ENCODE measurements at regions not wholly inside any gene's neighbourhood (a gene's known extent, or its start where the extent isn't known, plus 50 kb on each side); places are given as distances from the start of the nearest gene placed in this dataset.

DNA sequence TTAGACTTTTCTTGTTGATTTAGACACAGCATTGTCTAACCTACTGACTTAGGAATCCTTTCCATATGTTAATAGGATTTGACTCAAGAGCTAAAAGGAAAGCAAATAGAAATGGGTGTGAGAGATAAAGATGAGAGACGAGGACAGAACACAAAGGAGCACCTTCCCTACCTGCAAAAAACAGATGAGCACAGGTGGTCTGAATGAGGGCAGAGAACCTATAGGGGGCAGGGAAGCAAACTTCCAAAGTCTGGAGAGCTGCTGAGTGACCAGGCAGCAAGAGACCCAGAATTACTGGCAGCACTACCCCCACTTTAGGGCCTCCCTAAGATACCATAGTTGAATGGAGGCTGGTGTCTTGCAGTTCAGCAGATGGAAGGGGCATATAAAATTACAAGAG, 98.1 kb upstream of the CTNNB1 start:
- TF ChIP-seq FOXP2 (optimal IDR thresholded peaks at IDR 0.05; ENCODE audit: borderline replicate concordance, extremely low read depth, extremely low read length, insufficient read depth) (no peak), SIN3A (IDR thresholded peaks at IDR 0.05; ENCODE audit: borderline replicate concordance, insufficient read depth, low read length) (no peak), TAF1 (IDR thresholded peaks at IDR 0.05; ENCODE audit: borderline replicate concordance, insufficient read depth, low read length) (no peak), POLR2AphosphoS5 (IDR thresholded peaks at IDR 0.05; ENCODE audit: low read depth, low read length) (no peak), REST (IDR thresholded peaks at IDR 0.05; ENCODE audit: insufficient read depth in 1 of 2, low read depth in 2 of 2, low read length in 2 of 2) (no peak)

DNA sequence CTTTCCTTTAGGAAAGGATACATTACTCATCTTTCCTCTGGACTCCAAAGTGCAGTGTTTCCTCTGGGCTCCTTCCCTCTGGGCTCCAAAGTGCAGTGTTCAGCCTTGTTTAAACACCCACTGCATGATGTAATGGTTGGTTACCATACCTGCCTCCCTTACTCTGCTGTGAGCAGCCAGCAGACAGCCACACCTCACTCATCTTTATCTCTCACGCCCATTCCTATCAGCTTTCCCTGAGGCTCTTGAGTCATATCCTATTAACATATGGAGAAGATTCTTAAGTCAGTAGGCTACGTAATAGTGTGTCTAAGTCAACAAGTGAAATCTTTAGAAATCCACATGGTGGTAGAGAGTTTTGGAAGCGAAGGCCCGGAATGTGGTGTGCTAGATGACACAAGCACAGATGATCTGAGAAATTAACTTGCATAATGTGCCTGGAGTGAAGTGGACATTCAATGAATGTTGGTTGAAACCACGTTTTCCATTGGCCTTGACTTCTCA, 97.2 kb upstream of the CTNNB1 start:
- TF ChIP-seq POLR2AphosphoS5 (IDR thresholded peaks at IDR 0.05; ENCODE audit: low read depth, low read length) (no peak), REST (IDR thresholded peaks at IDR 0.05; ENCODE audit: insufficient read depth in 1 of 2, low read depth in 2 of 2, low read length in 2 of 2) (no peak)

GRCh38 chr3:41102750-41103149, 96.6 kb upstream of the CTNNB1 start:
- no peak for TF ChIP-seq TAF1 (IDR thresholded peaks at IDR 0.05; ENCODE audit: borderline replicate concordance, insufficient read depth, low read length)
- no peak for TF ChIP-seq SIN3A (IDR thresholded peaks at IDR 0.05; ENCODE audit: borderline replicate concordance, insufficient read depth, low read length)
- TF ChIP-seq POLR2AphosphoS5 (IDR thresholded peaks at IDR 0.05; ENCODE audit: low read depth, low read length) = no peak
- no peak for TF ChIP-seq FOXP2 (optimal IDR thresholded peaks at IDR 0.05; ENCODE audit: borderline replicate concordance, extremely low read depth, extremely low read length, insufficient read depth)
- no peak for TF ChIP-seq REST (IDR thresholded peaks at IDR 0.05; ENCODE audit: insufficient read depth in 1 of 2, low read depth in 2 of 2, low read length in 2 of 2)

DNA sequence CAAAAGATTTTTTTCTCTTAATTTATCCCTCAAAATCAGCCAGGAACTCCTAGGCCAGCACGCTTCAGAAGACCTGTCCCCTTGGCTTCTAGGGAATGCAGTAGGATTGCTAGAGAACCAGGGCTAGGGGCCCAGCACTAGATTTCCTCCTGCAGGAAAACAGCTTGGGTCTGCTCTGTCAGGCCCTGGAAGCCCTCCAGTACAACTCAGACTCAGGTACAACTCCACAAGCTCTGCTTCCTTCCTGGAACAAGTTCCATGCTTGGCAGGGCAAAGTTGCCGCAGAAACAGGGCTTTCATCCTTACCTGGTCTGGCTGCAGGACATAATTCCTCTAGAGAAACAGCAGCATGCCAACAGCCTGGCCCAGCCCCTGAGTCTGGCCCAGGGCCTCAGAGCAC, 96.1 kb upstream of the CTNNB1 start:
- no peak for TF ChIP-seq SIN3A (IDR thresholded peaks at IDR 0.05; ENCODE audit: borderline replicate concordance, insufficient read depth, low read length)
- no peak for TF ChIP-seq POLR2AphosphoS5 (IDR thresholded peaks at IDR 0.05; ENCODE audit: low read depth, low read length)
- TF ChIP-seq TAF1 (IDR thresholded peaks at IDR 0.05; ENCODE audit: borderline replicate concordance, insufficient read depth, low read length) = no peak
- TF ChIP-seq FOXP2 (optimal IDR thresholded peaks at IDR 0.05; ENCODE audit: borderline replicate concordance, extremely low read depth, extremely low read length, insufficient read depth) = no peak
- no peak for TF ChIP-seq REST (IDR thresholded peaks at IDR 0.05; ENCODE audit: insufficient read depth in 1 of 2, low read depth in 2 of 2, low read length in 2 of 2)

- no peak for TF ChIP-seq FOXP2 (optimal IDR thresholded peaks at IDR 0.05; ENCODE audit: borderline replicate concordance, extremely low read depth, extremely low read length, insufficient read depth)
- TF ChIP-seq REST (IDR thresholded peaks at IDR 0.05; ENCODE audit: insufficient read depth in 1 of 2, low read depth in 2 of 2, low read length in 2 of 2) = no peak
- no peak for TF ChIP-seq POLR2AphosphoS5 (IDR thresholded peaks at IDR 0.05; ENCODE audit: low read depth, low read length)
- no peak for TF ChIP-seq SIN3A (IDR thresholded peaks at IDR 0.05; ENCODE audit: borderline replicate concordance, insufficient read depth, low read length)
- TF ChIP-seq TAF1 (IDR thresholded peaks at IDR 0.05; ENCODE audit: borderline replicate concordance, insufficient read depth, low read length) = no peak
Measured at GRCh38 chr3:41104147-41104546, 95.2 kb upstream of the CTNNB1 start.

All from PFSK-1 (cell line).